MM.1S (cell line): ENCODE measurements at regions not wholly inside any gene's neighbourhood (a gene's known extent, or its start where the extent isn't known, plus 50 kb on each side); places are given as distances from the start of the nearest gene placed in this dataset.

Source experiments
- CTCF ChIP-seq: fragments of 300-600 bp; sonication (generic); IDR thresholded peaks from 2 replicates; pipeline ENCODE4 v1.5.1; 2016; ENCODE audit warnings: antibody characterized with exemption, low read length, mixed read lengths
- EZH2 ChIP-seq: fragments of 300-600 bp; sonication (generic); optimal IDR thresholded peaks from 2 replicates; pipeline ENCODE3; 2017; ENCODE audit warnings: low read depth, mild to moderate bottlenecking, antibody characterized with exemption, low read length, mixed read lengths
- EZH2phosphoT487 ChIP-seq: fragments of 300-600 bp; sonication (generic); IDR thresholded peaks from 2 replicates; pipeline ENCODE4 v1.6.1; 2018; ENCODE audit warnings: antibody characterized with exemption, low read length

- no peak for TF ChIP-seq CTCF
- no peak for TF ChIP-seq EZH2
- no peak for TF ChIP-seq EZH2phosphoT487
These were observed 233.9 kb downstream of the PTBP2 start for GRCh38 chr1:96955307-96956012.
